Fibroblast of skin of scalp (primary cell): ENCODE measurements at regions not wholly inside any gene's neighbourhood (a gene's known extent, or its start where the extent isn't known, plus 50 kb on each side); places are given as distances from the start of the nearest gene placed in this dataset.

ENCODE experiments used
- DNase-seq: peaks from one replicate; pipeline ENCODE4 v3.0.0-alpha.2; 2013

DNA sequence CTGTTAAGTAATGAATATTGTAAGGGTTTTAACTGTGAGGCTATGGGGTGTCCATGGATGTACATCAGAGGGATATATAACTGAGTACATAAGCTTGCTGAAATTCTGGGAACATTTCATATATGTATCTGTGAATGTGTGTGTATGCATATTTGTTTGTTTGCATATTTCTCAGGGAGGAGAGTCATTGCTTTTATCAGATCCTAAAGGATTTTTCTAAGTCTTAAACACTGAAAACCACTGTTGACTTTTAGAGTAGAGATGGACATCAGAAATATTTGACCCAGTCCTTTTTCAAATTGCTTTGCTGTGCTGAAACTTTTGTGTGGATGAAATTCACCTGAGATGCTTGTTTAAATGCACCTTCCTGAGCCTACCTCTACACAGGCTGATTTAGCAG is 410.6 kb downstream of the METTL15 start:
- no peak for DNase-seq

DNA sequence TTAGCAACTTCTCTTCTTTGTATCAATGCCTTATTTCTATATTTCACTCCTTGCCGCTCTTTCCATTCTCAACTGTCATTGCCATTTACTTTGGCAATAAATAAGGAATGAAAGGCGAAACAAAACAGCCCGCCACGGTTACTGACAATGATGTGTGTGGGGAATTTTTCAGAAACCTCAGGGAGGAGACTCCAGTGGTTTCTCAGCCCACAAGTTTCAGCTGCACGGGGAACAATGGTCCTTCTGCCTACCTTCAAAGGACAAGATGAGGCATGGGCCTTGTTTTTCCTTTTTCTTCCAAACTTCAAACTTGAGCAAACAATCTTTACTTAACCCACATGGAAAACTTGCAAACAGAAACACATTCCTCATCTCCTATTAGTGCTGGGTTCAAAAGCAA is 409.4 kb downstream of the METTL15 start:
- DNase-seq: peak; percentile 6

DNA sequence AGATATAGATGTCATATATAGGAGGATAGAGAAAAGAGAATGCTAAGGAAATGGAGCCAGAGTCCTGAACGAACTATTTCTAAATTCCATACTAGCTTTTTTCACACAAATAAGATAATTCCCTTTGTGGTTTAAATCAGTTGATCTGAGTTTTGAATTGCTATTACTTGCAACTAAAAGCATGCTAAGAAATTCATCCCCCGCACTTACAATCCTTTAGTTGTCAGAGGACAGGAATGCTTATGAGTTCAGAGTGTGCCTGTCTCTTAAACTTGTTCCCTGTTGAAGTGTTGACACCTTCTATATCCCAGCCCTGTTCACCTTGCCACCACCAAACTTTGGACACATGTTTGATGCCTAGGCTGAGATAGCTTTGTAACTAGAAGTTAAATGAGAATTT is 406.2 kb downstream of the METTL15 start:
- DNase-seq: peak; percentile 50

DNA sequence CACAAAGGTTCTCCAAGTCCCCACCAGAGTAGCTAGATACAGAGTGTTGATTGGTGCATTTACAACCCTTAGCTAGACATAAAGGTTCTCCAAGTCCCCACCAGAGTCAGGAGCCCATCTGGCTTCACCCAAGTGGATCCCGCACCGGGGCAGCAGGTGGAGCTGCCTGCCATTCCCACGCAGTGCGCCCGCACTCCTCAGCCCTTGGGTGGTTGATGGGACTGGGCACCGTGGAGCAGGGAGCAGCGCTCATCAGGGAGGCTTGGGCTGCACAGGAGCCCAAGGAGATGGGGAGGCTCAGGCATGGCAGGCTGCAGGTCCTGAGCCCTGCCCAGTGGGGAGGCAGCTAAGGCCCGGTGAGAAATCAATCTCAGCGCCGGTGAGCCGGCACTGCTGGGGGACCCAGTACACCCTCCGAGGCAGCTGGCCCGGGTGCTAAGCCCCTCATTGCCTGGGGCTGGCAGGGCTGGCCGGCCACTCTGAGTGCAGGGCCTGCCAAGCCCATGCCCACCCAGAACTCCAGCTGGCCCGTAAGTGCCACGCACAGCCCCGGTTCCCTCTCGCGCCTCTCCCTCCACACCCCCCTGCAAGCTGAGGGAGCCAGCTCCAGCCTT is 404.1 kb downstream of the METTL15 start:
- DNase-seq: no peak

DNA sequence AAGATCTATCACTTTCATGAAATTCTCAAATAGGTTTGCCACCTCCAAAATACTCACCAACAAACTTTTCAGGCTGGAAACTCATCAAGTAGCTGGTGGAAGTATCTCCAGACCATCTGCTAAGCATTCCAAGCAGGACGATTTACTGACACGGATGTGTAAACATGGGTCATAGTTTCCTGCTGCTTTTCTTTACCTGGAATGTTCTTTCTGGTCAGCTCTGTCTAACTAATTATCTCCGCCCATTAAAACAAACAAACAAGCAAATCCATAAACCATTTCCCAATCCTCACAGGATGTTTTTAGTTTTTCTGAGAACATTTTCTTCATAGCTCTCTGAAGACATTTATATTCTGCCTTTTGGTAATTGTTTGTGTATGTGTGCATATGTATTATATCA is 397.0 kb downstream of the METTL15 start:
- DNase-seq: no peak

DNA sequence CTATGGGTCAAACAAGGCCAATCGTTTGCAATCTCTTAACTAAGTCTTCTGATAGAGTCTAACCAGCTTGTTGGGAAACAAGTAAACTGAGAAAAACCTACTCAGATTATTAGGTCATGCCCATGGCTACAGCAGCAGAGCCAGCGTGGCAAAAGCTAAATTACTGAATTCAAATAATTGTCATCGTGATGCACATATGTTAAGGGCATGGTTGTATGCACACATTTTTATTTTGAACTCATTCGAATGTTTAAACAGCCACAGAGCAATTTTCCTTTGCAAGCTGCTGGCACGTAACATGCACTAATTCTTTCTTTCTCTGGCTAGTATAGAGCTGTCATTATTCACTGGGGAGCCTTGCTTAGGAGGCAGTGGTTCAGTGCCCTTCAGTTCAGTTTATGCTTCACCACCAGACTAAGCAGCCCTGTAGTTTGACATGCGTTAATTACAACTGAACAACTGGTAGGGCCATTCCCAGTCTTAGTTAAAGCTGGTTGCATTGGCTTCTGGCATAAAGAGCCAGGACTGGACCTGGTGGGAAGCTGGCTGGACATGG is 396.4 kb downstream of the METTL15 start:
- DNase-seq: no peak

GRCh38 chr11:28495333-28495732 is 387.1 kb downstream of the METTL15 start:
- no peak for DNase-seq

- DNase-seq: no peak
Observed at GRCh38 chr11:28491431-28491830, 383.2 kb downstream of the METTL15 start.

- DNase-seq: peak; percentile 19
Observed at GRCh38 chr11:28490773-28491382, 382.7 kb downstream of the METTL15 start.

DNA sequence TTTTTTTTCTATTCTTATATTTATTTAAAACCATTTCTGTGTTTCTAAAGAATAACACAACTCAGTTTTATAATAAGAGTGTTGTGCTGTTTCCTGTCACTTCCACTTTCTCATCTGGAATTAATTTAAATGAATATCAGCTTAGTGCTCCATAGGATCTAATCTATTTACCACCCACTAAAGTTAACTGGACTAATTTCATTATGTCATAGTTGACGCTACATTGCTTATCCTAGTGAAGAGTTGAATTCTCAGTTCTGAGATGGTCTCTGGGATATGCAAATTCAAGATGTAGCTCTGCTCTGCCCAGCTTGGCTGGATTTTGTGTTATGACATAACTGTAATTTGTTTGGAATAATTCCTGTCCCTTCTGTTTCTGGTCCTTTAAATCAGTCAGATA is 380.1 kb downstream of the METTL15 start:
- DNase-seq: peak; percentile 23

DNA sequence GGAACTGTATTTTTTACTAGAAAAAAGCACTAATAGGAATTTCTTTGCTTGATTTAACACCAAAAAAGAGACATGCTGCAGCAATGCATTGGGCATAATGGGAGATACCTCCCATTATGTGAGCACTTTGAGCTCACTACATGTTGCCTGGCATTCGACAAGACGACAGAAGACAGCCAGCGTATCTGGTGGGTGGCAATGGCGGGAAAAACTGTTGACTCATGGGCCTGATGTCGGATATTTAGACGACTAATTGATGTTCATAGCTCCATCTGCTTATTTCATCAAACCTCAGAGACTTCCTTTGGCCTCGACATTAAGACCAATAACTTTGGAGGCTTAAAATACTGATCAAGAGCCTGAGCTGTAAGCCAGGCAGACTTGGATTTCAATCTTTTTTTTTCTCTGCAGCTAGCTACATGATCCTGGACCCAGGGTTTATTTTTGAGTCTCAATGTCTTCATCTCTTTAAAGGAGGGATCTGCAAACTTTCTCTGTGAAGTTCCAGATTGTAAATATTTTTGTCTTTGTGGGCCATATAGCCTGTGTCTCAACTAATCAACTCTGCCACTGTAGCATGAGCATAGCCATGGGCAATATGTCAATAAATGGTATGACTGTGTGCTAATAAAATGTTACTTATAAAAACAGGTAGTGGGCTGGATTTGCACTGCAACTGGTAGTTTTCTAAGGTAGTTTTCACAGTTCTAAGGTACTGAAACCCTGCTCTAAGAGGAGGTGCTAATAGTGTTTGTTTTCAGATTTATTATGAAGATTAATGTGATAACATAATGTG is 375.1 kb downstream of the METTL15 start:
- DNase-seq: no peak

- no peak for DNase-seq
Observed at GRCh38 chr11:28482666-28483065, 374.5 kb downstream of the METTL15 start.

DNA sequence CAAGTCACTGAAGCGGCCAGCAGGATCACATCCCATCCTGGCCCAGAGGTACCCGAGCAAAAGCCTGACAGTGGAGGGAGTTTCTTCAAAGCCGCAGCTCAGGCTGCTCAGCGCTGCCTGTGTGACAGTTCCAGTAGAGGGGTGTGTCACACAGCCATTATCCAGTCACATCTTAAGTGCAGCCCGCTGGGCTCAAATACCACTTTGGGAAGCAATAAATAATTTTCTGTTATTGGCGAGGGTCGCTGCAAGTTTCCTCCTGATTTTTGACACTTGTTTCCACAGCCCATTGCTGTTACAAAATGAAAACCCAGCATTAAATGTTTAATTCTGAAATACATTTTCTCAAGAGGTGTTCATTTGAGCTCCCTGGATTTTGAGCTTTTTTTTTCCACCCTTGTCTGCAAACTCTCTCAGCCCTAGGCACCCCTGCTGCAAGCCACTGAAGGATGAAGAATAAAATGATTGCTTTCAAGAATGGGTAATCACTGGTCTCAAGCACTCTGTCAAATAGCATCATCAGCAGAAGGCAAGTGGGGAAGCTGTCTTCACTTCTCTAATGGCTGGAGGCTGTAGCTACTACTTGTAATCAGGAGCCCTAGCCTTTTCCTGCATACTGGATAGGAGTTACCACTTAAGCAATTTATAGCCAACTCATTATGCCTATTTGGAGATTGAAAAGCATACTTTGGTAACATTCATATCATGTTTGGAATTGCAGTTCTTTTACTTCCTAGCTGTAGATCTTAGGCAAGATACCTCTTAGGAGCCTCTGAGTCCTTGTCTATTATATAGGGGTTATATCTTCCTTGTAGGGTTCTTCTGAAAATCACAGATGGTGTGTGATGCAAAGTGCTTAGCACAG is 373.7 kb downstream of the METTL15 start:
- DNase-seq: no peak

DNA sequence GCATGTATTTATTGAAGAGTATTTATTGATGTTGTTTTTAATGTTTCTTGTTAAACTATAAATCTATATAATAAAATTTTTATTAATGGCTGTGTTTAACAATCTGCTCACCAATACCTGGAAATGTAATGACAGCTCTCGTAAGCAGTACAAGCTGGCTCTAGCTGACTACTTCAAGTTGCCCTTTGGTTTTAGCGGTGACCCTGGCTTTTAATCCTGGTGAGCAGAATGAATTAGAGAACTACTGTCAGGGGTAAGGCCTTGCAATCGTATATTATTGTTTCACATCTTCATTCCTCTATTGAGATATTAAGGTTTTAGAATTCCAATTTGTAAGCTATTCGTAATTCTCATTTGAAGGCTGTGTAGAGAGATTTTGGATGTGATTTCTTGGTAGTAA is 372.2 kb downstream of the METTL15 start:
- DNase-seq: no peak

GRCh38 chr11:28476864-28477263 is 368.7 kb downstream of the METTL15 start:
- DNase-seq: no peak

GRCh38 chr11:28476049-28476448 is 367.9 kb downstream of the METTL15 start:
- peak; percentile 81 for DNase-seq

DNA sequence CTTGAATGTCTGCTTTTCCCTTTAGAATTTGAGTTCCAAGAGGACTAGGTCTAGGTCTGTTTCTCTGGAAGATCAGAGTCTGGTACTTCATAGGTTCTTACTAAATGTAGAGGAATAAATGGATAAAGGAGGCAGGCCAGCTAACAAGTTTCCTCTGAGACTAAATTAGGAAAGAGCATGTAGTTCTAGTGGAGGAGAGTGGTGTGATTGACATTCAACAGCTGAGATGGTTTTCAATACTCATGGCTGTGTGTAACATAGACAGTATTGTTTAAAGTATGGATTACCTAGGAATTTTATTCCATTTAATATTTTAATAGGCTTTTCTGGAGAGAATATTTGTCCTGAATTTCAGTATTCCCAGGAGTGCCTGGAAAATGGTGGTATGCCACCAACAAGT is 364.7 kb downstream of the METTL15 start:
- no peak for DNase-seq

- no peak for DNase-seq
Observed at GRCh38 chr11:28471537-28471936, 363.3 kb downstream of the METTL15 start.

DNA sequence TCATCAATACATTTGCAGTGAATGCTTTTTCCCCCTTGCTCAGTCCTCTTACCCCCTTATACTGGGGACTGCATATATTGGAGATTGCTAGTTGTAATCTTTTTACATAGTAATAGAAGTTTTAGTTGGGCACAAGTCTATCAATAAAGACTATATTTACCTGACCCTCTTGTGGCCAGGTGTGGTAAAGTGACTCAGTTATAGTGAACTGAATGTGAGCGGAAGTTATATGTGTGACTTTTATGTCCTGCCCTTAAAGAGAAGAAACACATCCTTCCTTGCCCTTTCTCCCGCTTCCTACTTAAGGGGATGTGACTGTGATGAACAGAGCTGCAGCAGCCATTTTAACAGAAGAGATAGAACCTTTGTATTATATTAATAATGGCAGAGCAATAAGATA is 362.0 kb downstream of the METTL15 start:
- DNase-seq: no peak

DNA sequence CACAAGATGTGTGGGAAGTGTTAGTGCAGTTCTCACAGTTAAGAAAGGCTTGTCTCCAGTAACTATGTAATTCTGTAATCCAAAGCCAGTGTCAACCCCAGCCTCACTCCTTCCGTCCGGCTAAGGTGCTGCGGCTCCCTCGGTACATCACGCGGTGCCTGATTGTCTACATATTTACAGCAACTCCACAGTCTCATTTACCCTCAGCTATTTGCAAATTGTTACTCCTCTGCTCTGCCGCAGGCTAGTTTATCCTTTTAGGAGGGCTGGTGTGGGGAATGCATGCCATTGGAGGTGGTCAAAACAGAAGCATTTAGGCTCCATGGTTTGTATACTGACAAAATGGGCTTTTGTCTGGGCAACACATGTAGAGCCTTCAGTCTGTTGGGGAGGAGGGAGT is 358.3 kb downstream of the METTL15 start:
- DNase-seq: no peak

DNA sequence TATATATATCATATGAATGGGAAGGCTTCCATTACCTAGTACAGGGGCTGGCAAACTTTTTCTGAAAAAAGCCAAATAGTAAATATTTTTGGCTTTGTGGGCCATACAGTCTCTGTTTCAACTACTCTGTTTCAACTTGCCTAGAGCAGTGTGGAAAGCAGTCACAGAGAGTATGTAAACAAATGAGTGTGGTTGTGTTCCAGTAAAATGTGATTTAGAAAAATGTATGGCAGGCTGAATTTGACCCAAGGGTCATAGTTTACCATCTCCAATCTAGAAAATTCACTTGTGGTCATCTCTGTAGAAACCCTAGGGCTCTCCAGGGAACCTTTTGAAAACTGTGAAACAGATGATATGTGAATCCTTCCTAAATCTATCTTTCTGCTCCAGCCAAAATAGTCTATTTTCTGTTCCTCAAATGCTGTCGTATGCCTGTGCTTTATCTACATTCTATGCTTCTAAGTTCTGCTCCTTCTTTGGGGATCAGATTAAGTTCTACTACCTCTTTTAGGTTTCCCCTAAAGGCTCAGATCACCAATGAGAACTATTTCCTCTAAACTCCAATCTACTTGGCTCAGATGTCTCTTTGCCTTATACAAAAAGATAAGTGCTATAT is 356.2 kb downstream of the METTL15 start:
- DNase-seq: peak; percentile 54

DNA sequence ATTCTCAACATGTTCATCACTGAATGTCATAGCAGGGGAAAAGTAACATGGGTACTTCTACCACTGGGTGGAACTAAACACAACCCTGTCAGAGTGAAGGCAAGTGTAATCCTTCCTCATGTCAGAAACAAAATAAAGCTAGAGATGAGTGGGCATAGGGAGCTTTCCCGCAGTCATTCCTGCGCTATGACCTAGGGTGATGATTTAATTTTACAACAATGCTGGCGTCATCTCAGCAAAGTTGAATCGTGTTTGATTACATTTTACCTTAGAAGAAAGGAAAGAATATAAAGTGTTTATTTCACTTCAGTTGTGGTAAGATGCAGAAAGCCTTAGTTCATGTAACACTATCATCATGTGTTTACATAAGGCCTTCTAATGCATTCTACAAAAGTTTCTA is 355.6 kb downstream of the METTL15 start:
- no peak for DNase-seq
